DOHH2 (cell line): ENCODE measurements at regions not wholly inside any gene's neighbourhood (a gene's known extent, or its start where the extent isn't known, plus 50 kb on each side); places are given as distances from the start of the nearest gene placed in this dataset.

ENCODE experiments used
- H3F3A ChIP-seq: fragments of 200-600 bp; sonication (generic), shearing (Covaris generic); 2 replicates; pipeline ENCODE4 v1.6.0; 2016; ENCODE audit warnings: antibody characterized with exemption, mild to moderate bottlenecking; ENCODE audit not compliant: control insufficient read depth, insufficient read depth
- H3K27ac ChIP-seq: fragments of 200-600 bp; sonication (generic); 2 replicates; pipeline ENCODE4 v1.5.1; 2014; ENCODE audit warnings: low read depth, mild to moderate bottlenecking, low read length, moderate library complexity
- H3K27me3 ChIP-seq: fragments of 200-600 bp; sonication (generic); 2 replicates; pipeline ENCODE4 v1.6.1; 2014; ENCODE audit warnings: mild to moderate bottlenecking, low read length, mixed read lengths; ENCODE audit not compliant: control insufficient read depth
- H3K36me3 ChIP-seq: fragments of 200-600 bp; sonication (generic); 2 replicates; pipeline ENCODE4 v1.6.1; 2014; ENCODE audit warnings: mild to moderate bottlenecking, low read length, moderate library complexity, mixed read lengths; ENCODE audit not compliant: control insufficient read depth
- H3K4me1 ChIP-seq: fragments of 200-600 bp; sonication (generic); 2 replicates; pipeline ENCODE4 v1.6.1; 2014; ENCODE audit warnings: mild to moderate bottlenecking, low read length, mixed read lengths; ENCODE audit not compliant: control insufficient read depth
- H3K4me2 ChIP-seq: fragments of 200-600 bp; sonication (generic); 2 replicates; pipeline ENCODE4 v1.6.0; 2014; ENCODE audit warnings: mild to moderate bottlenecking, low read length, moderate library complexity
- H3K4me3 ChIP-seq: fragments of 200-600 bp; sonication (generic); 2 replicates; pipeline ENCODE4 v1.5.1; 2014; ENCODE audit warnings: mild to moderate bottlenecking, low read length, mixed read lengths
- H3K79me2 ChIP-seq: fragments of 200-600 bp; sonication (generic); 2 replicates; pipeline ENCODE4 v1.6.1; 2014; ENCODE audit warnings: mild to moderate bottlenecking, low read length, mixed read lengths; ENCODE audit not compliant: control insufficient read depth
- H3K9me2 ChIP-seq: fragments of 200-600 bp; sonication (generic); replicated peaks from 2 replicates; pipeline ENCODE4 v1.6.1; 2014; ENCODE audit warnings: mild to moderate bottlenecking, low read length, mixed read lengths; ENCODE audit not compliant: control insufficient read depth
- H3K9me3 ChIP-seq: fragments of 200-600 bp; sonication (generic); 2 replicates; pipeline ENCODE4 v1.6.1; 2014; ENCODE audit warnings: antibody characterized with exemption, low read length, mixed read lengths; ENCODE audit not compliant: control insufficient read depth, insufficient read depth
- H4K20me1 ChIP-seq: fragments of 200-600 bp; sonication (generic); 2 replicates; pipeline ENCODE4 v1.6.0; 2014; ENCODE audit warnings: low read depth, mild to moderate bottlenecking, antibody characterized with exemption, low read length, moderate library complexity; ENCODE audit not compliant: control insufficient read depth, insufficient read depth
- CTCF ChIP-seq: fragments of 200-600 bp; sonication (generic); IDR thresholded peaks from one replicate; pipeline ENCODE4 v1.5.1; 2014; ENCODE audit warnings: antibody characterized with exemption, mild to moderate bottlenecking, low read depth, low read length; ENCODE audit not compliant: poor library complexity, severe bottlenecking
- EZH2phosphoT487 ChIP-seq: fragments of 200-600 bp; sonication (generic); IDR thresholded peaks from 2 replicates; pipeline ENCODE4 v1.6.1; 2017; ENCODE audit warnings: borderline replicate concordance, mild to moderate bottlenecking, antibody characterized with exemption, low read length, moderate library complexity, mixed read lengths

- Histone ChIP-seq H3F3A (no peaks in the 10 kb centered on the region), H3K4me2 (no peak overlapping the region), H3K79me2 (no peaks in the 10 kb centered on the region), H3K36me3 (no peaks in the 10 kb centered on the region), H3K9me3 (no peaks in the 10 kb centered on the region), H4K20me1 (no peaks in the 10 kb centered on the region), H3K4me3 (no peak overlapping the region), H3K4me1 (no peaks in the 10 kb centered on the region), H3K27ac (no peak overlapping the region), H3K27me3 (no peaks in the 10 kb centered on the region), H3K9me2 (no peaks in the 10 kb centered on the region)
- TF ChIP-seq CTCF (no peak), EZH2phosphoT487 (no peak)
Measured at GRCh38 chr6:12656906-12657305, 59.7 kb upstream of the PHACTR1 start.

- H3K4me3 ChIP-seq: no peak overlapping the region
- H3K4me2 ChIP-seq: no peak overlapping the region
- H3K36me3 ChIP-seq: no peaks in the 10 kb centered on the region
- no peak for TF ChIP-seq EZH2phosphoT487
- no peak for TF ChIP-seq CTCF
- no peaks in the 10 kb centered on the region for H3K9me3 ChIP-seq
- no peaks in the 10 kb centered on the region for H4K20me1 ChIP-seq
- H3F3A ChIP-seq: no peaks in the 10 kb centered on the region
- H3K4me1 ChIP-seq: no peaks in the 10 kb centered on the region
- no peaks in the 10 kb centered on the region for H3K9me2 ChIP-seq
- no peaks in the 10 kb centered on the region for H3K79me2 ChIP-seq
- H3K27me3 ChIP-seq: no peaks in the 10 kb centered on the region
- no peak overlapping the region for H3K27ac ChIP-seq
Measured at GRCh38 chr6:12657884-12658283, 58.7 kb upstream of the PHACTR1 start.

GRCh38 chr6:12661432-12662089, 55.0 kb upstream of the PHACTR1 start:
- TF ChIP-seq CTCF (no peak), EZH2phosphoT487 (no peak)
- Histone ChIP-seq H3K79me2 (no peaks in the 10 kb centered on the region), H3K27me3 (no peaks in the 10 kb centered on the region), H3K4me1 (no peaks in the 10 kb centered on the region), H3K36me3 (no peaks in the 10 kb centered on the region), H3K9me2 (no peaks in the 10 kb centered on the region), H3F3A (no peaks in the 10 kb centered on the region), H3K4me3 (no peak overlapping the region), H3K27ac (no peak overlapping the region), H3K9me3 (no peaks in the 10 kb centered on the region), H3K4me2 (no peak overlapping the region), H4K20me1 (no peaks in the 10 kb centered on the region)
